Left cardiac atrium (tissue), 4 donors: ENCODE measurements at regions not wholly inside any gene's neighbourhood (a gene's known extent, or its start where the extent isn't known, plus 50 kb on each side); places are given as distances from the start of the nearest gene placed in this dataset.
"Not testable (repeated sequence)": the region's sequence is repeated elsewhere in the genome, so short reads cannot be mapped to it uniquely, and the experiment has no call there.

ENCODE experiments used
- ATAC-seq, 2 donors: fragments of 200-7000 bp; cut with Tn5 transposase; one replicate each; pipeline ENCODE4 v1.9.1; 2020; ENCODE audit warnings: mild to moderate bottlenecking in 2 of 2, moderate library complexity in 2 of 2
- DNase-seq: peaks from one replicate; pipeline ENCODE4 v3.0.0-alpha.2; 2020
- intact Hi-C, 2 donors: fragments of 100-400 bp; cut with DNase I; formaldehyde crosslinking; loops; one replicate each; pipeline versions ENCODE4 v1.14.1 to v1.15.1; 2022 to 2023
- donor health status: DM: no; HTN: yes; CAD: no.
- donor health status: DM: no; HTN: yes; CAD: no; lungs with severe emphysema.
- donor health status: DM: yes; HTN: yes; CAD: no.
- donor health status: Dilated cardiomyopathy.

- intact Hi-C loops = no loop called here
- ATAC-seq = no peak
These were observed 200.6 kb downstream of the BCHE start for GRCh38 chr3:165636684-165637015.

GRCh38 chr3:165635791-165636683 lies 201.2 kb downstream of the BCHE start:
- DNase-seq (no peak), ATAC-seq (no peak)
- intact Hi-C loops = no loop called here

More at GRCh38 chr3:165636684-165637015, 200.6 kb downstream of the BCHE start:
- DNase-seq = no peak

- intact Hi-C loops = no loop called here
- ATAC-seq (no peak), DNase-seq (no peak)
These were observed 212.5 kb downstream of the BCHE start for GRCh38 chr3:165624761-165625160.

- ATAC-seq (no peak), DNase-seq (no peak)
- intact Hi-C loops = no loop called here
These were observed 214.9 kb downstream of the BCHE start for GRCh38 chr3:165622356-165622755.

- intact Hi-C loops = no loop called here
- DNase-seq = no peak
- no peak for ATAC-seq
These were observed 218.2 kb downstream of the BCHE start for GRCh38 chr3:165619069-165619468.

- intact Hi-C loops = no loop called here
- no peak for DNase-seq
- no peak for ATAC-seq
These were observed 220.1 kb downstream of the BCHE start for GRCh38 chr3:165617134-165617533.

GRCh38 chr3:165614337-165614736 lies 222.9 kb downstream of the BCHE start:
- no peak for ATAC-seq
- intact Hi-C loops = no loop called here
- DNase-seq = no peak

- no peak for ATAC-seq
- intact Hi-C loops = no loop called here
- no peak for DNase-seq
These were observed 224.2 kb downstream of the BCHE start for GRCh38 chr3:165613014-165613413.

GRCh38 chr3:165607221-165607620 lies 230.0 kb downstream of the BCHE start:
- ATAC-seq (peak in 1 of 2 donors; percentile 77), DNase-seq (no peak)
- intact Hi-C loops = no loop called here

GRCh38 chr3:165603196-165603595 lies 234.0 kb downstream of the BCHE start:
- ATAC-seq (no peak), DNase-seq (no peak)
- intact Hi-C loops = no loop called here

- intact Hi-C loops, DNase-seq, ATAC-seq: not testable (repeated sequence)
These were observed 264.7 kb downstream of the BCHE start for GRCh38 chr3:165572566-165572965.

GRCh38 chr3:165568907-165569462 lies 268.2 kb downstream of the BCHE start:
- intact Hi-C loops = no loop called here
- ATAC-seq (no peak), DNase-seq (no peak)

- intact Hi-C loops = no loop called here
- no peak for ATAC-seq
- no peak for DNase-seq
These were observed 281.4 kb downstream of the BCHE start for GRCh38 chr3:165555785-165556184.

- intact Hi-C loops = no loop called here
- ATAC-seq (no peak), DNase-seq (no peak)
These were observed 283.9 kb downstream of the BCHE start for GRCh38 chr3:165553371-165553770.

GRCh38 chr3:165549665-165550064 lies 287.6 kb downstream of the BCHE start:
- intact Hi-C loops = no loop called here
- no peak for DNase-seq
- ATAC-seq = no peak

GRCh38 chr3:165549037-165549436 lies 288.2 kb downstream of the BCHE start:
- intact Hi-C loops = no loop called here

GRCh38 chr3:165545059-165545458 lies 292.2 kb downstream of the BCHE start:
- no peak for ATAC-seq
- no peak for DNase-seq

More at GRCh38 chr3:165549037-165549436, 288.2 kb downstream of the BCHE start:
- no peak for ATAC-seq
- DNase-seq = no peak

GRCh38 chr3:165544432-165544831 lies 292.8 kb downstream of the BCHE start:
- ATAC-seq = no peak

More at GRCh38 chr3:165545059-165545458, 292.2 kb downstream of the BCHE start:
- intact Hi-C loops = no loop called here

GRCh38 chr3:165538166-165538565 lies 299.1 kb downstream of the BCHE start:
- intact Hi-C loops = no loop called here
- ATAC-seq (no peak), DNase-seq (no peak)

More at GRCh38 chr3:165544432-165544831, 292.8 kb downstream of the BCHE start:
- no peak for DNase-seq
- intact Hi-C loops = no loop called here

- intact Hi-C loops = no loop called here
- no peak for DNase-seq
- ATAC-seq = no peak
These were observed 304.4 kb downstream of the BCHE start for GRCh38 chr3:165532851-165533250.

- no peak for ATAC-seq
- no peak for DNase-seq
- intact Hi-C loops = no loop called here
These were observed 307.8 kb downstream of the BCHE start for GRCh38 chr3:165529451-165529850.
